ENCODE measurements at regions not wholly inside any gene's neighbourhood (a gene's known extent, or its start where the extent isn't known, plus 50 kb on each side); places are given as distances from the start of the nearest gene placed in this dataset.

- Histone ChIP-seq H3K9me3 (ENCODE audit: control insufficient read depth, low read length) (no peaks in the 10 kb centered on the region), H3K27ac (ENCODE audit: low read depth, low read length, severe bottlenecking) (no peak overlapping the region), H3K4me3 (ENCODE audit: extremely low read depth, insufficient read depth, low read length, poor library complexity, severe bottlenecking) (no peak overlapping the region), H3K4me1 (ENCODE audit: control insufficient read depth, insufficient read depth, low read length, poor library complexity, severe bottlenecking) (no peaks in the 10 kb centered on the region), H3K36me3 (ENCODE audit: control insufficient read depth, insufficient read depth, low read length) (no peaks in the 10 kb centered on the region)
- 85 to 100% methylated on average over 1 to 4 of the region's 4 CpGs for WGBS, 2 experiments (ENCODE audit: insufficient coverage in 2 of 2)
These were observed 241.3 kb upstream of the ZFHX3 start for GRCh38 chr16:73289232-73289631.

- Histone ChIP-seq H3K36me3 (ENCODE audit: control insufficient read depth, insufficient read depth, low read length) (no peaks in the 10 kb centered on the region), H3K4me1 (ENCODE audit: control insufficient read depth, insufficient read depth, low read length, poor library complexity, severe bottlenecking) (no peaks in the 10 kb centered on the region), H3K4me3 (ENCODE audit: extremely low read depth, insufficient read depth, low read length, poor library complexity, severe bottlenecking) (no peak overlapping the region), H3K27ac (ENCODE audit: low read depth, low read length, severe bottlenecking) (no peak overlapping the region), H3K9me3 (ENCODE audit: control insufficient read depth, low read length) (no peaks in the 10 kb centered on the region)
- WGBS, 2 experiments (ENCODE audit: insufficient coverage in 2 of 2) = 94 to 97% methylated on average over 17 of the region's 21 CpGs
These were observed 240.6 kb upstream of the ZFHX3 start for GRCh38 chr16:73288520-73288919.

GRCh38 chr16:73287859-73288405, 240.0 kb upstream of the ZFHX3 start:
- no peak overlapping the region for H3K27ac ChIP-seq (ENCODE audit: low read depth, low read length, severe bottlenecking)

GRCh38 chr16:73286346-73287267, 238.7 kb upstream of the ZFHX3 start:
- H3K36me3 ChIP-seq (ENCODE audit: control insufficient read depth, insufficient read depth, low read length) = no peaks in the 10 kb centered on the region
- H3K9me3 ChIP-seq (ENCODE audit: control insufficient read depth, low read length) = no peaks in the 10 kb centered on the region
- 90 to 98% methylated on average over 7 to 11 of the region's 14 CpGs for WGBS, 2 experiments (ENCODE audit: insufficient coverage in 2 of 2)
- no peak overlapping the region for H3K4me3 ChIP-seq (ENCODE audit: extremely low read depth, insufficient read depth, low read length, poor library complexity, severe bottlenecking)
- no peaks in the 10 kb centered on the region for H3K4me1 ChIP-seq (ENCODE audit: control insufficient read depth, insufficient read depth, low read length, poor library complexity, severe bottlenecking)
- H3K27ac ChIP-seq (ENCODE audit: low read depth, low read length, severe bottlenecking) = no peak overlapping the region

More at GRCh38 chr16:73287859-73288405, 240.0 kb upstream of the ZFHX3 start:
- Histone ChIP-seq H3K36me3 (ENCODE audit: control insufficient read depth, insufficient read depth, low read length) (no peaks in the 10 kb centered on the region), H3K4me3 (ENCODE audit: extremely low read depth, insufficient read depth, low read length, poor library complexity, severe bottlenecking) (no peak overlapping the region), H3K4me1 (ENCODE audit: control insufficient read depth, insufficient read depth, low read length, poor library complexity, severe bottlenecking) (no peaks in the 10 kb centered on the region), H3K9me3 (ENCODE audit: control insufficient read depth, low read length) (no peaks in the 10 kb centered on the region)
- 83 to 93% methylated on average over 3 to 6 of the region's 10 CpGs for WGBS, 2 experiments (ENCODE audit: insufficient coverage in 2 of 2)

GRCh38 chr16:73285436-73286201, 237.7 kb upstream of the ZFHX3 start:
- H3K27ac ChIP-seq (ENCODE audit: low read depth, low read length, severe bottlenecking) = no peak overlapping the region
- H3K9me3 ChIP-seq (ENCODE audit: control insufficient read depth, low read length) = no peaks in the 10 kb centered on the region
- H3K36me3 ChIP-seq (ENCODE audit: control insufficient read depth, insufficient read depth, low read length) = no peaks in the 10 kb centered on the region
- H3K4me1 ChIP-seq (ENCODE audit: control insufficient read depth, insufficient read depth, low read length, poor library complexity, severe bottlenecking) = no peaks in the 10 kb centered on the region
- 85 to 91% methylated on average over 11 to 12 of the region's 15 CpGs for WGBS, 2 experiments (ENCODE audit: insufficient coverage in 2 of 2)
- no peak overlapping the region for H3K4me3 ChIP-seq (ENCODE audit: extremely low read depth, insufficient read depth, low read length, poor library complexity, severe bottlenecking)

- H3K36me3 ChIP-seq (ENCODE audit: control insufficient read depth, insufficient read depth, low read length) = no peaks in the 10 kb centered on the region
- H3K27ac ChIP-seq (ENCODE audit: low read depth, low read length, severe bottlenecking) = no peak overlapping the region
- H3K4me1 ChIP-seq (ENCODE audit: control insufficient read depth, insufficient read depth, low read length, poor library complexity, severe bottlenecking) = no peaks in the 10 kb centered on the region
- no peaks in the 10 kb centered on the region for H3K9me3 ChIP-seq (ENCODE audit: control insufficient read depth, low read length)
- H3K4me3 ChIP-seq (ENCODE audit: extremely low read depth, insufficient read depth, low read length, poor library complexity, severe bottlenecking) = no peak overlapping the region
- WGBS, 2 experiments (ENCODE audit: insufficient coverage in 2 of 2) = no CpG with 5 or more reads among the region's 2 CpGs
These were observed 232.5 kb upstream of the ZFHX3 start for GRCh38 chr16:73280388-73280787.

GRCh38 chr16:73279451-73279850, 231.5 kb upstream of the ZFHX3 start:
- H3K27ac ChIP-seq (ENCODE audit: low read depth, low read length, severe bottlenecking) = no peak overlapping the region
- 81 to 92% methylated on average over 2 to 3 of the region's 3 CpGs for WGBS, 2 experiments (ENCODE audit: insufficient coverage in 2 of 2)
- H3K4me3 ChIP-seq (ENCODE audit: extremely low read depth, insufficient read depth, low read length, poor library complexity, severe bottlenecking) = no peak overlapping the region
- no peaks in the 10 kb centered on the region for H3K9me3 ChIP-seq (ENCODE audit: control insufficient read depth, low read length)
- no peaks in the 10 kb centered on the region for H3K4me1 ChIP-seq (ENCODE audit: control insufficient read depth, insufficient read depth, low read length, poor library complexity, severe bottlenecking)
- no peaks in the 10 kb centered on the region for H3K36me3 ChIP-seq (ENCODE audit: control insufficient read depth, insufficient read depth, low read length)

GRCh38 chr16:73277071-73277470, 229.1 kb upstream of the ZFHX3 start:
- WGBS, 2 experiments (ENCODE audit: insufficient coverage in 2 of 2) = 89 to 100% methylated on average over 3 to 4 of the region's 5 CpGs
- H3K4me3 ChIP-seq (ENCODE audit: extremely low read depth, insufficient read depth, low read length, poor library complexity, severe bottlenecking) = no peak overlapping the region
- no peaks in the 10 kb centered on the region for H3K36me3 ChIP-seq (ENCODE audit: control insufficient read depth, insufficient read depth, low read length)
- H3K4me1 ChIP-seq (ENCODE audit: control insufficient read depth, insufficient read depth, low read length, poor library complexity, severe bottlenecking) = no peaks in the 10 kb centered on the region
- H3K27ac ChIP-seq (ENCODE audit: low read depth, low read length, severe bottlenecking) = no peak overlapping the region
- no peaks in the 10 kb centered on the region for H3K9me3 ChIP-seq (ENCODE audit: control insufficient read depth, low read length)

GRCh38 chr16:73275448-73275847, 227.5 kb upstream of the ZFHX3 start:
- H3K4me3 ChIP-seq (ENCODE audit: extremely low read depth, insufficient read depth, low read length, poor library complexity, severe bottlenecking) = no peak overlapping the region
- H3K27ac ChIP-seq (ENCODE audit: low read depth, low read length, severe bottlenecking) = no peak overlapping the region
- H3K9me3 ChIP-seq (ENCODE audit: control insufficient read depth, low read length) = no peaks in the 10 kb centered on the region
- H3K4me1 ChIP-seq (ENCODE audit: control insufficient read depth, insufficient read depth, low read length, poor library complexity, severe bottlenecking) = no peaks in the 10 kb centered on the region
- H3K36me3 ChIP-seq (ENCODE audit: control insufficient read depth, insufficient read depth, low read length) = no peaks in the 10 kb centered on the region
- WGBS, 2 experiments (ENCODE audit: insufficient coverage in 2 of 2) = 60% methylated on average over 1 of the region's 2 CpGs; no CpG with 5 or more reads in 1 of the 2 experiments

GRCh38 chr16:73275024-73275423, 227.1 kb upstream of the ZFHX3 start:
- Histone ChIP-seq H3K27ac (ENCODE audit: low read depth, low read length, severe bottlenecking) (no peak overlapping the region), H3K9me3 (ENCODE audit: control insufficient read depth, low read length) (no peaks in the 10 kb centered on the region), H3K4me3 (ENCODE audit: extremely low read depth, insufficient read depth, low read length, poor library complexity, severe bottlenecking) (no peak overlapping the region), H3K4me1 (ENCODE audit: control insufficient read depth, insufficient read depth, low read length, poor library complexity, severe bottlenecking) (no peaks in the 10 kb centered on the region), H3K36me3 (ENCODE audit: control insufficient read depth, insufficient read depth, low read length) (no peaks in the 10 kb centered on the region)
- WGBS, 2 experiments (ENCODE audit: insufficient coverage in 2 of 2) = 60 to 85% methylated on average over 1 to 3 of the region's 5 CpGs
